Heart left ventricle (tissue), 16 donors: ENCODE measurements at regions not wholly inside any gene's neighbourhood (a gene's known extent, or its start where the extent isn't known, plus 50 kb on each side); places are given as distances from the start of the nearest gene placed in this dataset.

Experiments
- ATAC-seq, 4 donors: fragments of 200-7000 bp; cut with Tn5 transposase; one replicate each; pipeline ENCODE4 v1.9.1; 2020 to 2022; ENCODE audit warnings: moderate library complexity in 4 of 4, mild to moderate bottlenecking in 3 of 4, moderate number of reproducible peaks in 1 of 4
- DNase-seq, 5 donors: peaks; one replicate each; pipeline ENCODE4 v3.0.0-alpha.2; 2020
- H3K27ac ChIP-seq, 12 donors: fragments of 200-600 bp; sonication (generic) in 4 of 12; one replicate each; pipeline versions ENCODE4 v1.5.0 to v1.8.0; 2016 to 2022; ENCODE audit warnings: mild to moderate bottlenecking in 2 of 12
- H3K27me3 ChIP-seq, 9 donors: fragments of 200-600 bp; sonication (generic) in 2 of 9; one replicate each; pipeline versions ENCODE4 v1.5.1 to v1.8.0; 2016 to 2022; ENCODE audit warnings: mild to moderate bottlenecking in 3 of 9
- H3K36me3 ChIP-seq, 9 donors: fragments of 200-600 bp; sonication (generic) in 2 of 9; one replicate each; pipeline versions ENCODE4 v1.5.0 to v1.8.0; 2018 to 2022; ENCODE audit warnings: mild to moderate bottlenecking in 2 of 9
- H3K4me1 ChIP-seq, 12 donors: fragments of 200-600 bp; sonication (generic) in 4 of 12; one replicate each; pipeline versions ENCODE4 v1.5.0 to v1.8.0; 2016 to 2022; ENCODE audit warnings: mild to moderate bottlenecking in 3 of 12
- H3K4me3 ChIP-seq, 12 donors: fragments of 200-600 bp; sonication (generic) in 4 of 12; one replicate each; pipeline versions ENCODE4 v1.5.0 to v1.8.0; 2017 to 2022; ENCODE audit warnings: mild to moderate bottlenecking in 9 of 12, moderate library complexity in 4 of 12
- H3K9me3 ChIP-seq, 12 donors: fragments of 200-600 bp; sonication (generic) in 4 of 12; one replicate each; pipeline versions ENCODE4 v1.5.0 to v1.8.0; 2016 to 2022; ENCODE audit warnings: mild to moderate bottlenecking in 1 of 12
- POLR2A ChIP-seq, 2 donors: fragments of 450-650 bp; IDR thresholded peaks; one replicate each; pipeline ENCODE4 v1.6.1; 2017; ENCODE audit warnings: antibody characterized with exemption in 2 of 2, mild to moderate bottlenecking in 2 of 2, moderate library complexity in 2 of 2
- WGBS, 4 donors: extraction: QIAGEN DNeasy Blood & Tissue Kit in 2 of 4; methylation state at CpG; one replicate each; pipeline versions ENCODE4 v1.1.5 to v1.1.7; 2013 to 2018; 5-methylcytosine and 5-hydroxymethylcytosine counted together
- intact Hi-C, 10 donors: fragments of 100-400 bp; cut with DNase I; formaldehyde crosslinking; loops; one replicate each; pipeline versions ENCODE4 v1.11.1 to v1.14.2; 2022
- TF ChIP-seq, protein P1 (sequence below), 12 donors: fragments of 200-600 bp; sonication (generic) in 4 of 12; IDR thresholded peaks; one replicate each; pipeline versions ENCODE4 v1.5.0 to v1.8.0; 2018 to 2022; ENCODE audit warnings: antibody characterized with exemption in 12 of 12, mild to moderate bottlenecking in 5 of 12
- donor health status: ischemic (EF 13 %, LVEDD 7.1; RV severe dilation, severe dysfunction).
- donor health status: healthy with polysubstance abuse.
- donor health status: DM: no; HTN: yes; CAD: no.
- donor health status: DM: no; HTN: no; CAD: no.
- donor health status: ischemic (EF 25% LVEDD 6.9; RV normal size, moderate dysfunction).
- donor health status: ischemic (EF 25% LVEDD 5.7; RV mildly dilated, moderate dysfunction).
- donor health status: healthy.
- donor health status: DM: yes; HTN: yes; CAD: no.
- donor health status: ischemic (EF 35%, LVEDD 5.7; RV mildly dilated, moderate dysfunction).
- donor health status: nonischemic (EF 11% LVEDD 7.7; RV severe dilation, severe dysfunction).
- donor health status: DM: yes; HTN: yes; CAD: no.
- donor health status: PGD.
- donor health status: ischemic (EF 29% LVEDD 5.4; RV normal size, mild dysfunction).
- donor health status: nonischemic (EF 23%, LVEDD 6.1; RV moderate dilation, normal function).

DNA sequence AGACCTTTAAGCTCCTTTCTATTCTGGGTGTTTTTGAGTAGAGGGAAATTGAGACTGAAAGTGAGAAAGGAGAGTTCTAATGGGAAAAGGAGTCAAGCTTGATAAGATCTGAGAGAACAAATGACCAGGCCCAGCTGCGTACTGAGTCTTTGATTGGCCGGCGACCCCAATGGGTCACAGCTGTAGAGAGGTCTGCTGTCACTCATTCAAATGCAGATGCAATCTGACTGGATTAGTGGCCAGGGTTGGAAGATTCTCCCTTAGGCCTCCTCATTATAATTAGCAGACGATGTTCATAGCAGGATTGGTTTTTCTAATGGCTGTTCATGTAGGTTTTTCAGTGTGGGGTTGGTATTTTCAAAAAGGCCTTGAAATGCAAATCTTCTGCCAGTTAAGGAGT lies 127.2 kb upstream of the SLC25A13 start:
- DNase-seq, result no peak
- ATAC-seq, result no peak
- no peaks in the 10 kb centered on the region for H3K27me3 ChIP-seq
- no peak for TF ChIP-seq POLR2A (IDR thresholded peaks at IDR 0.05)
- no peak overlapping the region for H3K27ac ChIP-seq
- H3K4me3 ChIP-seq, result no peak overlapping the region
- H3K9me3 ChIP-seq, result no peaks in the 10 kb centered on the region
- WGBS, 4 donors, result 60 to 72% (median 70%) methylated on average over 4 of the region's 4 CpGs
- H3K4me1 ChIP-seq, result no peaks in the 10 kb centered on the region
- intact Hi-C loops, result no loop called here
- no peaks in the 10 kb centered on the region for H3K36me3 ChIP-seq

DNA sequence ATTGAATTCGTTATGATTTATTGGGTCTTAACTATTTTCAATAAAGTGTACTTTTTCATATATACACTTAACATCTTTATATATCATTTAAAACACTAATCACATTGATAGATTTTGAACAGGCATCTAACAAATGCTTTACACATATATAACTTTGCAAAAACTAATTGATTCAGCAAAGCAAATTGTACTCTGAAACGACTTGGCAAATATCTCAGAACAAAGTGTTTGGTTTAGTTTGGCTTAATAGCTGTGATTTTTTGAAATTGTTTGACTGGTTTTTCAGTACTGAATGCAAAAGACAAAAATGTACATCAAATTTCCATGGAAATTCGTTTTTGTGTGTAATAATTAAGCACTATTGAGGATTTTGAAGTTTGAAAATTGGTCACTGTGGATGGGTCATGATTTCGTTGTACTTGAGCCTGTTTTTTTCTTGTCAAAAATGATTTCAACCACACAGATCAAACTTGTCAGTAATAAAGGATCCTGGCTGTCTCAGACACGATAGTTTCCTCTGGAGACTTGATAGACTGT lies 125.3 kb upstream of the SLC25A13 start:
- H3K27ac ChIP-seq, result no peak overlapping the region
- intact Hi-C loops, result no loop called here
- ATAC-seq, result no peak

DNA sequence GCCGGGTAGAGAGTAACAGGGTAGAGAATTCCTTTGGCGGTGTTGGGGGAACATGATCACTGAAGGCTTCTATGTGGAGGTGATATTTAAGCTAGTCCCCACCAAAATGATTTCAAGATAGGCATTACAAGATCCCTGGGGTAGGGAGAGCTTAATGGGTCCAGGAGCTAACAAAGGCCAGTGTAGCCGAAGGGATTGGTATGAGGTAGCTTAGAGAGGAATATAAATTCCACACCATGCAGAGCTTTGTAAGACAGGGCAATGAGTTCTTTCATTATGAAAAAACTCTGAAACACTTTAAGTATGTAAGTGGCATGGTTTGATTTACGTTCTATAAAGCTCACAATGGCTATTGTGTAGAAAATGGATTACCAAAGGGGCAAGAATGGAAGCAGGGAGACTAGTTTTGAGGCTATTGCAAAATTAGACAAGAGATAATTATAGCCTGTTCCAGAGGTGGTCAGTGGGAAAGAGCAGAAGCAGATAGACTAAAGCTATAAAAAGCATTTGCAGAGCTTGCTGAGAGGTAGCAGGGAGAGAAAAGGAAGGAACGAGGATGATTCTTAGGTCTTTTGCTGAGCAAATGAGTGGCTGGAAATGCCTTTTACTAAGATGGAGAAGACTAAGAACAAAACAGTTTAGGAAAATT lies 119.7 kb upstream of the SLC25A13 start:
- intact Hi-C loops, result no loop called here
- no peak overlapping the region for H3K4me3 ChIP-seq
- H3K36me3 ChIP-seq, result no peaks in the 10 kb centered on the region
- H3K9me3 ChIP-seq, result peaks cover 0 to 4% (median 0%) of the 10 kb centered on the region in 12 donors
- no peak overlapping the region for H3K27ac ChIP-seq
- no peaks in the 10 kb centered on the region for H3K27me3 ChIP-seq
- H3K4me1 ChIP-seq, result peaks cover 0 to 4% (median 0%) of the 10 kb centered on the region in 12 donors
- TF ChIP-seq, protein P1, sequence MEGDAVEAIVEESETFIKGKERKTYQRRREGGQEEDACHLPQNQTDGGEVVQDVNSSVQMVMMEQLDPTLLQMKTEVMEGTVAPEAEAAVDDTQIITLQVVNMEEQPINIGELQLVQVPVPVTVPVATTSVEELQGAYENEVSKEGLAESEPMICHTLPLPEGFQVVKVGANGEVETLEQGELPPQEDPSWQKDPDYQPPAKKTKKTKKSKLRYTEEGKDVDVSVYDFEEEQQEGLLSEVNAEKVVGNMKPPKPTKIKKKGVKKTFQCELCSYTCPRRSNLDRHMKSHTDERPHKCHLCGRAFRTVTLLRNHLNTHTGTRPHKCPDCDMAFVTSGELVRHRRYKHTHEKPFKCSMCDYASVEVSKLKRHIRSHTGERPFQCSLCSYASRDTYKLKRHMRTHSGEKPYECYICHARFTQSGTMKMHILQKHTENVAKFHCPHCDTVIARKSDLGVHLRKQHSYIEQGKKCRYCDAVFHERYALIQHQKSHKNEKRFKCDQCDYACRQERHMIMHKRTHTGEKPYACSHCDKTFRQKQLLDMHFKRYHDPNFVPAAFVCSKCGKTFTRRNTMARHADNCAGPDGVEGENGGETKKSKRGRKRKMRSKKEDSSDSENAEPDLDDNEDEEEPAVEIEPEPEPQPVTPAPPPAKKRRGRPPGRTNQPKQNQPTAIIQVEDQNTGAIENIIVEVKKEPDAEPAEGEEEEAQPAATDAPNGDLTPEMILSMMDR (IDR thresholded peaks at IDR 0.05), result no peak
- TF ChIP-seq POLR2A (IDR thresholded peaks at IDR 0.05), result no peak
- ATAC-seq, result peak; percentile 55 to 84 (median 66)
- WGBS, 4 donors, result 71 to 78% (median 74%) methylated on average over 5 of the region's 5 CpGs
- no peak for DNase-seq

More for the DNA sequence above, 125.3 kb upstream of the SLC25A13 start:
- Histone ChIP-seq H3K36me3 (no peaks in the 10 kb centered on the region), H3K9me3 (no peaks in the 10 kb centered on the region), H3K4me3 (no peak overlapping the region), H3K4me1 (peaks cover 0 to under 1% (median 0%) of the 10 kb centered on the region in 12 donors), H3K27me3 (no peaks in the 10 kb centered on the region)
- TF ChIP-seq, protein P1 (IDR thresholded peaks at IDR 0.05), result no peak
- TF ChIP-seq POLR2A (IDR thresholded peaks at IDR 0.05), result no peak
- DNase-seq, result no peak
- 56 to 61% (median 57%) methylated on average over 5 of the region's 5 CpGs for WGBS, 4 donors

DNA sequence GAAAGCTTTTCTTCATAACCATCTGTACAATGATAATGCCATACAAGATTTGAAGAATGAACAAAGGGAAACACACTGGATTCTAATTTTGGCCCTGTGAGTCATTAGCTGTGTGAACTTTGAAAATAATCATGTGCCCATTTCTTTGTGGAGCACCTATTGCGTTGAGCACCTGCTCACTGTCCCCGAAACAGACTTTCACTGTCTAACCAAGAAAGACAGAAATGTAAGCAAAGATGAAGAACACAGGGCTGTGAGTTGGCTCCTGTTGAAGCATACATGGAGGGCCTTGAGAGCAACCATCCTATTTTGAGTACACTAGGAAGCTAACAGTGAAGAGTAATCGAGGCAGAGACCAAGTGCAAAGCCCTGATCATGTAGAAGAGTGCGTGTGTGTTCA lies 118.4 kb upstream of the SLC25A13 start:
- H3K27ac ChIP-seq, result no peak overlapping the region
- peaks cover 0 to 4% (median 0%) of the 10 kb centered on the region in 12 donors for H3K9me3 ChIP-seq
- WGBS, 4 donors, result 89 to 92% (median 90%) methylated on average over 4 of the region's 4 CpGs
- no peaks in the 10 kb centered on the region for H3K27me3 ChIP-seq
- no peak for ATAC-seq
- no peak overlapping the region for H3K4me3 ChIP-seq
- no peaks in the 10 kb centered on the region for H3K36me3 ChIP-seq
- intact Hi-C loops, result no loop called here
- H3K4me1 ChIP-seq, result peaks cover 0 to 4% (median 0%) of the 10 kb centered on the region in 12 donors
- no peak for TF ChIP-seq POLR2A (IDR thresholded peaks at IDR 0.05)
- TF ChIP-seq, protein P1 (IDR thresholded peaks at IDR 0.05), result no peak
- DNase-seq, result no peak
